ENCODE measurements at regions not wholly inside any gene's neighbourhood (a gene's known extent, or its start where the extent isn't known, plus 50 kb on each side); places are given as distances from the start of the nearest gene placed in this dataset.

GRCh38 chr18:78160961-78161656 is 818.5 kb upstream of the SALL3 start:
- DNase-seq, result no peak

DNA sequence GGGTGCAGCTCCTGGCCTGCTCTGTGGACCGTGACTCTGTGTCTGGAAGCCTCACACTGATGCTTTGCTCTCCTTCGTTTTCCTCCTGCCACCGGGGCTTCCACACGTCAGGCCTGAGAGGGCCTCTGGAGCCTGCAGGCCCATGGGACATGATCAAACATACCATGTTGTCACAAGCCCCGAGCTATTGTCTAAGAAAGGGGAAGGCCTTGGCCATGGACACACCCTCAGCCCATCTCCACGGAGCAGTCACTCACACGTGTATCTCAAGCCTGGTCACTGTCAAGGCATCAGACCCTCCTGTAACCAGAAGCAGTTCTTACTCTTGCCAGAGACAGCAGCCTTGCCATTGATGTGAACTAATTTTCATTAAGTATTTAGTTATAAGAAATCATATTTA is 814.1 kb upstream of the SALL3 start:
- no peak for DNase-seq

DNA sequence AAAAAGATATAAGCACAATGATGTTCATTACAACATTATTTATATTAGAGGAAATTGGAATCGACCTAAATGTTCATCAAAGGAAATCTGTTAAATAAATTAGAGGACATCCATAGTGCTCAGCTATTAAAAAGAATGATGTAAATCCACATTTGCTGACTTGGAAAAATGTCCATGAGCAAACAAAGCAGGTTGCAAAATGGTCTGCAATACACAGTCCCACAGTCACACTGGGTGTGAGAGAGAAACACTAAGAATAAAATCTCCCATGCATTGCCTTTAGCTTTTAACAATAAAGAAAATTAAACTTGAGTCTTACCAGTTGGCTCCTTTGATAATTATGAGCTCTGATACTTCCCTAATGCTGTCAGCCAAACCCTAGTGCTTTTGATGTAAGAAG is 811.1 kb upstream of the SALL3 start:
- no peak for DNase-seq

- DNase-seq, result no peak
These were observed 810.3 kb upstream of the SALL3 start for GRCh38 chr18:78169174-78169864.

GRCh38 chr18:78171954-78172353 is 807.7 kb upstream of the SALL3 start:
- no peak for DNase-seq

- no peak for DNase-seq
These were observed 804.9 kb upstream of the SALL3 start for GRCh38 chr18:78174737-78175136.

- DNase-seq, result no peak
These were observed 800.8 kb upstream of the SALL3 start for GRCh38 chr18:78178812-78179211.

DNA sequence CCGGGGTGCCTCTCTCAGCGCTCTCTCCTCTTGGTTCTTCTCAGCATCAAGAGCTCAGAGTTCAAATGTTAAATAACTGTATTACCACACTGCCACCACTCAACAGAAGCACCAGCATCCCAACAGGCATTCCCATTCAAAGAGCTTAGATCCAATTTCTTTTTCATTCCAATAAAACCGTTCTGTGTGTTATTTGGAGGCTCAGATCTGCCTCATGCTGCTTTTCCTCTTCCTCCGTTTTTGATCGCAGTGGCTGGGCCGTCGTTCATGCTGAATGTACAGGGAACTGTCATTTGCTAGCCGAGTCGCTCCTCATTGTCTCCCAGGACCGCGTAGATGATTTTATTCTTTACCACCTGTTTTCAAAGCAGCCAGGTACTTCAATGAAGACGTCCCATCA is 798.9 kb upstream of the SALL3 start:
- DNase-seq, result no peak

- no peak for DNase-seq
These were observed 795.8 kb upstream of the SALL3 start for GRCh38 chr18:78183815-78184214.

- no peak for DNase-seq
These were observed 788.3 kb upstream of the SALL3 start for GRCh38 chr18:78191276-78191675.

GRCh38 chr18:78192054-78192453 is 787.6 kb upstream of the SALL3 start:
- DNase-seq, result no peak

- DNase-seq, result no peak
These were observed 783.3 kb upstream of the SALL3 start for GRCh38 chr18:78196280-78196679.

DNA sequence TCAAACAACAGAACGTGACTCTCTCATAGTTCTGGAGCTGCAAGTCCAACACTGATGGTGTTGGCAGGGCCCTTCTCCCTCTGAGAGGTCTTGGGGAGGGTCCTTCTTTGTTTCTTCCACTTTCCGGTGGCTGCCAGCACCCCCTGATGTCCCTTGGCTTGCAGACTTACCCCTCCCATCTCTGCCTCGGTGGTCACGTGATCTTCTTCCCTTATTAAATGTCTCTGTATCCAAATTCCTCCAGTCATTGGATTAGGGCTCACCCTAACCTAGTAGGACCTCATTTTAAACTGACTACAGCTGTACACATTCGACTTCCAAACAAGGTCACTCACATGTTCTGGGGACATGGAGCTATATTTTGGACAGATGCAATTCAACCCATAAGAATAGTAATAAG is 780.6 kb upstream of the SALL3 start:
- no peak for DNase-seq

GRCh38 chr18:78199611-78200010 is 780.0 kb upstream of the SALL3 start:
- no peak for DNase-seq

DNA sequence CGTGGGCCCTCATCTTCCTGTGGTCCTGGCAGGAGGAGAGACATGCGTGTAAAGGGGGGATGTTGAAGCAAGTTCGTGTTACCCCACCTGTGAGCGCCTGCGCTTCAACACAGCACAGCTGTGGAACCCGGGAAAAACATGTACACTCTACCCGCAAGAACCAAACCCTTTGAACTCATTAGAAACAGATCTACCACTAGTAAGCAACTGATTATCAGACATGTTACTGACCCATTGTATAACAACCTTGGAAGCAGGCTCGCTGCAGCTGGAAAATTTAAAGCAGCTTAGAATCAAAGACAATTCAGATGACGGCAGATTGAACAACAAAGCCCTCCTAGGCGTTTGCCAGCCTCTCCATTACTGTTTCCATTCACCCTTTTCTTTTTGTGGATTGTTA is 771.7 kb upstream of the SALL3 start:
- no peak for DNase-seq

DNA sequence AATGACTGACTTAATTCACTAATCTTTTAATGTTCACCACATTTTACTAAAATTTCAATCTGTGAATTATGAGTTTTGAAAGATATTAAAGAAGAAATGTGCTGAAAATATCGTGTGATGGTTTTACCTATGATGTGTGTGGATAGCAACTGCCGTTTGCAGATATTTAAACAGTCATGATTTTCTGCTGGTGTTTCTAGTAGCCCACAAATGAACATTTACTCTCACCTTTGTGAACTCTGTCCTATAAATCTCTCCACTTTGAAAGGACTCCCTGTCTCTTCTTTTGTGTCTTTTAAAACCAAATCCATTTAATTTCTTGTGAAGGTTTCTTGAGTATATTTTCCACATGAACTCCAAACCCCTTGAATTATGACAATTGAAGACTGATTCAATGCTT is 771.2 kb upstream of the SALL3 start:
- DNase-seq, result no peak

- DNase-seq, result no peak
These were observed 766.1 kb upstream of the SALL3 start for GRCh38 chr18:78213361-78213994.

- no peak for DNase-seq
These were observed 758.1 kb upstream of the SALL3 start for GRCh38 chr18:78221496-78221895.

DNA sequence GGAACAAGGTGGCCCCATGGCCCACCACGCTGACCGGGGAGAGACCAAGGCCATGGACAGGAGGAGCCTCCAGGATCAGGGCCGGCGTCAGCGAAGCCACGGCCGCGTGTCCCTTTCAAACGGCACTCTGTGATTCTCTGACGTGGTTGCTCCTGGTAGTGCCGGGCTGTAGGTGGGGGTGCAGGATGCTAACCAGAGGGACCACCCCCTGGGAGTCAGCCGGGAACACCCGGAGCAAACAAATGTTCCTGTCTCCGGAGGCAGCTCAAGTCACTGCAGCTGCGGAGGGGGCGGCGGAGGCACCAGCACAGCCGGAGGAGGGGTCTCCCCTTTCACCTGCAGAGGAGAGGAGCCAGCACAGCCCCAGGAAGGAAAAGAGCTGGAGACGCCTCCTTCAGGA is 750.6 kb upstream of the SALL3 start:
- DNase-seq, result no peak

DNA sequence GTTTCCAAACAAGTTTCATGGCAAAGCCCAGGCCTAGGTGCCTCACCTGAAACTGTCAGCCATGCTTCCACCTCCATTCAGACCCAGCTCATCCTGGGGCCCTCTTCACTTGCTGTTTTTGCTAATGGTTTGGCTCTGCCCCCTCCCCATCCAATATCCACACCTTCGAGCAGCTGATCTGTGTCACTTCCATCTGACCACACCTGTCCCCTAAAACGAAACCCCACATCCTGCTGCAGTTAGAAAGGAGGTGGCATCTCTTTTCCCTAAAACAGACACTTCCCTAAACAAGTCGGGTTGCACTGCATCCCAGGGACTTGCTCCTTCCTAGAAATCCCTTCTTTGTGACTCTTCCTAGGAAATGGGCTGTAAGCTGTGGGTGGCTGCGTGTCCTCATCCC is 748.7 kb upstream of the SALL3 start:
- DNase-seq, result no peak

- DNase-seq, result no peak
These were observed 747.4 kb upstream of the SALL3 start for GRCh38 chr18:78232196-78232595.

GRCh38 chr18:78237864-78238263 is 741.8 kb upstream of the SALL3 start:
- DNase-seq, result no peak

- DNase-seq, result no peak
These were observed 741.1 kb upstream of the SALL3 start for GRCh38 chr18:78238404-78239089.

DNA sequence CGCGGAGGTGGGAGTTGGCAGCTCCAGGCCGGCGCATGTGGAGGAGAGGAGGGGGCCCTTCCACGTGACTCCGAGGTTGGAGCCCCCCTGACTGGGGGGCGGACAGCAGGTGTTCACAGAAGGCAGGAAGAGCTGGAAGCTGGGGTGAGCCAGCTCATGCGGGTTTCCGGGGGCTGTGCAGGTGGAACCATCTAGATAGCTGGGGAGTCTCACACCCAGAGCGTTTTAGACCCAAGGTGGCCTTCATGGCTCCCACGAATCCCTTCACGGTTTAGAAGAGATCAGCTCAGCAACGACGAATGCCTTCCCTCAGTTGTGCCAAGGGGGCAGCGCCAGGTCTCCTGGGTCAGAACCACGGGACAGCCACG is 740.5 kb upstream of the SALL3 start:
- DNase-seq, result no peak

Data from fibroblast of skin of right biceps (primary cell).